SU-DHL-6 (cell line): ENCODE measurements at regions not wholly inside any gene's neighbourhood (a gene's known extent, or its start where the extent isn't known, plus 50 kb on each side); places are given as distances from the start of the nearest gene placed in this dataset.

Experiments used
- EZH2phosphoT487 ChIP-seq: fragments of 200-600 bp; sonication (generic), shearing (Covaris generic); conservative IDR thresholded peaks from 2 replicates; pipeline ENCODE4 v1.6.1; 2018; ENCODE audit warnings: mild to moderate bottlenecking, antibody characterized with exemption, low read length, moderate library complexity, mixed read lengths
- TF ChIP-seq, protein P1 (sequence below): fragments of 200-600 bp; sonication (generic); IDR thresholded peaks from one replicate; pipeline ENCODE4 v1.5.1; 2017; ENCODE audit warnings: antibody characterized with exemption, mild to moderate bottlenecking, low read length, moderate library complexity; ENCODE audit not compliant: insufficient read depth, poor library complexity, severe bottlenecking

DNA sequence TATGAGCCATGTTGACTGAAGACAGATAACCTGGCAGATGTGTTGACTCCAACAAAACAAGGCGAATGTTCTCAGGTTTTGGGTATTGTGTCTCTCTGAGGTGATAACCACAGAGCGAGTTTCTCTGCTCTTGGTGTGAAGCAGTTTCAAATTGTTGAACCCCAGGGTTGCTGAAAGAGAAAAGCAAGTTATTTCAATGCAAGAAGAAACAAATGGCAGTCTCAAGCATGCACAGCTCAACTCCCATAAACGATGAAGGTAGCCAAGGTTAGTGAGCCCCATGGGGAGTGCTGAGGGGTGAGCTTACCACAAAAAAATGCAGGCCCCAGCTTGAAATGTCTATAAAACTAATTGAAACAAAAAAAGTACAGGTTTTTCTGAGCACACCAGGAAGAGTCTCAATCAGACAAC, 220.8 kb upstream of the DAPK1 start:
- TF ChIP-seq, protein P1, sequence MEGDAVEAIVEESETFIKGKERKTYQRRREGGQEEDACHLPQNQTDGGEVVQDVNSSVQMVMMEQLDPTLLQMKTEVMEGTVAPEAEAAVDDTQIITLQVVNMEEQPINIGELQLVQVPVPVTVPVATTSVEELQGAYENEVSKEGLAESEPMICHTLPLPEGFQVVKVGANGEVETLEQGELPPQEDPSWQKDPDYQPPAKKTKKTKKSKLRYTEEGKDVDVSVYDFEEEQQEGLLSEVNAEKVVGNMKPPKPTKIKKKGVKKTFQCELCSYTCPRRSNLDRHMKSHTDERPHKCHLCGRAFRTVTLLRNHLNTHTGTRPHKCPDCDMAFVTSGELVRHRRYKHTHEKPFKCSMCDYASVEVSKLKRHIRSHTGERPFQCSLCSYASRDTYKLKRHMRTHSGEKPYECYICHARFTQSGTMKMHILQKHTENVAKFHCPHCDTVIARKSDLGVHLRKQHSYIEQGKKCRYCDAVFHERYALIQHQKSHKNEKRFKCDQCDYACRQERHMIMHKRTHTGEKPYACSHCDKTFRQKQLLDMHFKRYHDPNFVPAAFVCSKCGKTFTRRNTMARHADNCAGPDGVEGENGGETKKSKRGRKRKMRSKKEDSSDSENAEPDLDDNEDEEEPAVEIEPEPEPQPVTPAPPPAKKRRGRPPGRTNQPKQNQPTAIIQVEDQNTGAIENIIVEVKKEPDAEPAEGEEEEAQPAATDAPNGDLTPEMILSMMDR = no peak
- TF ChIP-seq EZH2phosphoT487 = no peak
